ENCODE measurements at regions not wholly inside any gene's neighbourhood (a gene's known extent, or its start where the extent isn't known, plus 50 kb on each side); places are given as distances from the start of the nearest gene placed in this dataset.

GRCh38 chr2:182565911-182566567, 139.2 kb upstream of the PDE1A start:
- Histone ChIP-seq H4K20me1 (ENCODE audit: insufficient read depth, low read length) (no peaks in the 10 kb centered on the region), H3K79me2 (ENCODE audit: low read length) (no peaks in the 10 kb centered on the region), H3K9ac (ENCODE audit: low read length) (no peak overlapping the region), H3K36me3 (replicated peaks; ENCODE audit: insufficient read depth, low read length) (no peaks in the 10 kb centered on the region), H3K9me3 (replicated peaks; ENCODE audit: insufficient read depth, low read length) (no peaks in the 10 kb centered on the region), H3K4me1 (ENCODE audit: low read length) (no peaks in the 10 kb centered on the region), H3K27ac (ENCODE audit: low read length) (no peak overlapping the region), H3K4me3 (ENCODE audit: low read length) (no peak overlapping the region), H3K27me3 (replicated peaks; ENCODE audit: insufficient read depth, low read length) (no peaks in the 10 kb centered on the region), H3K9me2 (replicated peaks; ENCODE audit: insufficient read depth, low read length) (no peaks in the 10 kb centered on the region), H3F3A (ENCODE audit: insufficient read depth, low read length) (no peaks in the 10 kb centered on the region), H3K4me2 (ENCODE audit: low read depth, low read length) (no peak overlapping the region), H2AFZ (ENCODE audit: low read length) (no peak overlapping the region)
- no peak for DNase-seq
- TF ChIP-seq EZH2phosphoT487 (IDR thresholded peaks at IDR 0.05; ENCODE audit: low read length) (no peak), EZH2 (optimal IDR thresholded peaks at IDR 0.05; ENCODE audit: low read depth, low read length) (no peak), CTCF (IDR thresholded peaks at IDR 0.05; ENCODE audit: low read length) (no peak)

GRCh38 chr2:182573553-182573952, 142.5 kb upstream of the DNAJC10 start:
- DNase-seq: no peak
- H3K4me1 ChIP-seq (ENCODE audit: low read length): no peaks in the 10 kb centered on the region
- no peak overlapping the region for H3K9ac ChIP-seq (ENCODE audit: low read length)
- H3K27ac ChIP-seq (ENCODE audit: low read length): no peak overlapping the region
- no peaks in the 10 kb centered on the region for H3K9me3 ChIP-seq (replicated peaks; ENCODE audit: insufficient read depth, low read length)
- no peaks in the 10 kb centered on the region for H4K20me1 ChIP-seq (ENCODE audit: insufficient read depth, low read length)
- no peaks in the 10 kb centered on the region for H3K79me2 ChIP-seq (ENCODE audit: low read length)
- H3K27me3 ChIP-seq (replicated peaks; ENCODE audit: insufficient read depth, low read length): no peaks in the 10 kb centered on the region
- no peaks in the 10 kb centered on the region for H3K36me3 ChIP-seq (replicated peaks; ENCODE audit: insufficient read depth, low read length)
- H3K4me2 ChIP-seq (ENCODE audit: low read depth, low read length): no peak overlapping the region
- H3K9me2 ChIP-seq (replicated peaks; ENCODE audit: insufficient read depth, low read length): no peaks in the 10 kb centered on the region
- TF ChIP-seq CTCF (IDR thresholded peaks at IDR 0.05; ENCODE audit: low read length) (no peak), EZH2phosphoT487 (IDR thresholded peaks at IDR 0.05; ENCODE audit: low read length) (no peak), EZH2 (optimal IDR thresholded peaks at IDR 0.05; ENCODE audit: low read depth, low read length) (no peak)
- no peak overlapping the region for H2AFZ ChIP-seq (ENCODE audit: low read length)
- no peaks in the 10 kb centered on the region for H3F3A ChIP-seq (ENCODE audit: insufficient read depth, low read length)
- H3K4me3 ChIP-seq (ENCODE audit: low read length): no peak overlapping the region

- Histone ChIP-seq H2AFZ (ENCODE audit: low read length) (no peak overlapping the region), H3K4me3 (ENCODE audit: low read length) (no peak overlapping the region), H3K9me3 (replicated peaks; ENCODE audit: insufficient read depth, low read length) (no peaks in the 10 kb centered on the region), H4K20me1 (ENCODE audit: insufficient read depth, low read length) (no peaks in the 10 kb centered on the region), H3K79me2 (ENCODE audit: low read length) (no peaks in the 10 kb centered on the region), H3K27ac (ENCODE audit: low read length) (no peak overlapping the region), H3K36me3 (replicated peaks; ENCODE audit: insufficient read depth, low read length) (no peaks in the 10 kb centered on the region), H3K4me1 (ENCODE audit: low read length) (no peaks in the 10 kb centered on the region), H3K4me2 (ENCODE audit: low read depth, low read length) (no peak overlapping the region), H3K27me3 (replicated peaks; ENCODE audit: insufficient read depth, low read length) (no peaks in the 10 kb centered on the region), H3K9me2 (replicated peaks; ENCODE audit: insufficient read depth, low read length) (no peaks in the 10 kb centered on the region), H3K9ac (ENCODE audit: low read length) (no peak overlapping the region), H3F3A (ENCODE audit: insufficient read depth, low read length) (no peaks in the 10 kb centered on the region)
- no peak for DNase-seq
- no peak for TF ChIP-seq EZH2 (optimal IDR thresholded peaks at IDR 0.05; ENCODE audit: low read depth, low read length)
- TF ChIP-seq CTCF (IDR thresholded peaks at IDR 0.05; ENCODE audit: low read length): no peak
- TF ChIP-seq EZH2phosphoT487 (IDR thresholded peaks at IDR 0.05; ENCODE audit: low read length): no peak
Measured at GRCh38 chr2:182577816-182578215, 138.2 kb upstream of the DNAJC10 start.

All from MM.1S (cell line).